KMS-11 (cell line): ENCODE measurements at regions not wholly inside any gene's neighbourhood (a gene's known extent, or its start where the extent isn't known, plus 50 kb on each side); places are given as distances from the start of the nearest gene placed in this dataset.

Experiments used
- H2AFZ ChIP-seq: fragments of 200-600 bp; sonication (generic); 2 replicates; pipeline ENCODE4 v1.6.1; 2016; ENCODE audit warnings: antibody characterized with exemption, mixed run types, low read depth
- H3K27ac ChIP-seq: fragments of 200-600 bp; sonication (generic); 2 replicates; pipeline ENCODE4 v1.6.1; 2016; ENCODE audit warnings: mild to moderate bottlenecking, mixed run types
- H3K27me3 ChIP-seq: fragments of 200-600 bp; sonication (generic); 2 replicates; pipeline ENCODE4 v1.6.1; 2017; ENCODE audit warnings: mild to moderate bottlenecking, low read depth, mixed run types, moderate library complexity; ENCODE audit not compliant: insufficient read depth
- H3K36me3 ChIP-seq: fragments of 200-600 bp; sonication (generic); 2 replicates; pipeline ENCODE4 v1.6.1; 2017; ENCODE audit warnings: mild to moderate bottlenecking, mixed run types; ENCODE audit not compliant: insufficient read depth
- H3K4me1 ChIP-seq: fragments of 200-600 bp; sonication (generic); 2 replicates; pipeline ENCODE4 v1.6.1; 2016; ENCODE audit warnings: mild to moderate bottlenecking, low read depth, mixed run types; ENCODE audit not compliant: poor library complexity, severe bottlenecking
- H3K4me2 ChIP-seq: fragments of 200-600 bp; sonication (generic); 2 replicates; pipeline ENCODE4 v1.7.0; 2016; ENCODE audit warnings: mild to moderate bottlenecking, mixed run types
- H3K4me3 ChIP-seq: fragments of 200-600 bp; sonication (generic); IDR thresholded peaks from 2 replicates; pipeline ENCODE4 v1.6.1; 2017; ENCODE audit warnings: low read depth, low read length, mixed read lengths; ENCODE audit not compliant: insufficient read depth
- H3K79me2 ChIP-seq: fragments of 200-600 bp; sonication (generic); 2 replicates; pipeline ENCODE4 v1.6.1; 2016; ENCODE audit warnings: low read depth, mixed run types; ENCODE audit not compliant: insufficient read depth
- H3K9ac ChIP-seq: fragments of 200-600 bp; sonication (generic); 2 replicates; pipeline ENCODE4 v1.6.1; 2016; ENCODE audit warnings: mild to moderate bottlenecking, mixed run types
- H4K20me1 ChIP-seq: fragments of 200-600 bp; sonication (generic); 2 replicates; pipeline ENCODE4 v1.6.1; 2016; ENCODE audit warnings: mild to moderate bottlenecking, mixed run types; ENCODE audit not compliant: insufficient read depth
- CTCF ChIP-seq: fragments of 200-600 bp; sonication (generic); conservative IDR thresholded peaks from 2 replicates; pipeline ENCODE4 v1.6.1; 2017; ENCODE audit warnings: low read depth, mild to moderate bottlenecking, antibody characterized with exemption, low read length, moderate library complexity, mixed read lengths

GRCh38 chr1:195763907-195764374 is 844.3 kb downstream of the KCNT2 start:
- no peak overlapping the region for H2AFZ ChIP-seq
- no peak for TF ChIP-seq CTCF

GRCh38 chr1:195763146-195763906 is 844.9 kb downstream of the KCNT2 start:
- Histone ChIP-seq H3K27me3 (no peaks in the 10 kb centered on the region), H4K20me1 (no peaks in the 10 kb centered on the region), H3K27ac (no peak overlapping the region), H2AFZ (no peak overlapping the region), H3K79me2 (no peaks in the 10 kb centered on the region), H3K36me3 (no peaks in the 10 kb centered on the region), H3K4me3 (no peak overlapping the region), H3K4me1 (no peaks in the 10 kb centered on the region), H3K9ac (no peak overlapping the region), H3K4me2 (no peak overlapping the region)
- no peak for TF ChIP-seq CTCF

More at GRCh38 chr1:195763907-195764374, 844.3 kb downstream of the KCNT2 start:
- Histone ChIP-seq H3K36me3 (no peaks in the 10 kb centered on the region), H4K20me1 (no peaks in the 10 kb centered on the region), H3K79me2 (no peaks in the 10 kb centered on the region), H3K4me1 (no peaks in the 10 kb centered on the region), H3K27ac (no peak overlapping the region), H3K4me2 (no peak overlapping the region), H3K9ac (no peak overlapping the region), H3K4me3 (no peak overlapping the region), H3K27me3 (no peaks in the 10 kb centered on the region)

- no peak for TF ChIP-seq CTCF
- Histone ChIP-seq H3K4me2 (no peak overlapping the region), H3K4me3 (no peak overlapping the region), H3K27ac (no peak overlapping the region), H3K4me1 (no peaks in the 10 kb centered on the region), H4K20me1 (no peaks in the 10 kb centered on the region), H3K79me2 (no peaks in the 10 kb centered on the region), H3K36me3 (no peaks in the 10 kb centered on the region), H2AFZ (no peak overlapping the region), H3K9ac (no peak overlapping the region), H3K27me3 (no peaks in the 10 kb centered on the region)
Observed at GRCh38 chr1:195761104-195761503, 847.1 kb downstream of the KCNT2 start.

GRCh38 chr1:195756109-195756508 is 852.1 kb downstream of the KCNT2 start:
- TF ChIP-seq CTCF: no peak
- no peaks in the 10 kb centered on the region for H3K4me1 ChIP-seq
- H3K36me3 ChIP-seq: no peaks in the 10 kb centered on the region
- no peaks in the 10 kb centered on the region for H3K79me2 ChIP-seq
- H4K20me1 ChIP-seq: no peaks in the 10 kb centered on the region
- no peaks in the 10 kb centered on the region for H3K27me3 ChIP-seq
- H3K27ac ChIP-seq: no peak overlapping the region
- H3K4me2 ChIP-seq: no peak overlapping the region
- H3K4me3 ChIP-seq: no peak overlapping the region
- H2AFZ ChIP-seq: no peak overlapping the region
- no peak overlapping the region for H3K9ac ChIP-seq
